Thyroid gland (tissue), 4 donors: ENCODE measurements at regions not wholly inside any gene's neighbourhood (a gene's known extent, or its start where the extent isn't known, plus 50 kb on each side); places are given as distances from the start of the nearest gene placed in this dataset.
A peak's percentile ranks its signal among the peaks of the same experiment; 100 is the strongest.

ENCODE experiments used
- DNase-seq, 2 donors: peaks; one replicate each; pipeline ENCODE4 v3.0.0-alpha.2; 2019
- H3K27ac ChIP-seq, 3 donors: fragments of 200-600 bp; sonication (generic); 1 replicate in 2 of 3; 2 replicates in 1 of 3; pipeline ENCODE4 v1.5.1; 2016 to 2019; ENCODE audit warnings: mild to moderate bottlenecking in 1 of 3, moderate library complexity in 1 of 3
- H3K27me3 ChIP-seq: fragments of 200-600 bp; sonication (generic); one replicate; pipeline ENCODE4 v1.5.1; 2019
- H3K36me3 ChIP-seq, 2 donors: fragments of 200-600 bp; sonication (generic); one replicate each; pipeline ENCODE4 v1.5.1; 2016 to 2019
- H3K4me1 ChIP-seq, 2 donors: fragments of 200-600 bp; sonication (generic); one replicate each; pipeline ENCODE4 v1.5.1; 2017 to 2019
- H3K4me3 ChIP-seq, 3 donors: fragments of 200-600 bp; sonication (generic); replicated peaks in 1 of 3; 1 replicate in 2 of 3; 2 replicates in 1 of 3; pipeline ENCODE4 v1.5.1; 2016; ENCODE audit warnings: mild to moderate bottlenecking in 1 of 3
- H3K9me3 ChIP-seq: fragments of 200-600 bp; sonication (generic); one replicate; pipeline ENCODE4 v1.5.1; 2017
- POLR2A ChIP-seq, 2 donors: fragments of 450-650 bp; IDR thresholded peaks; one replicate each; pipeline ENCODE4 v1.6.1; 2017; ENCODE audit warnings: antibody characterized with exemption in 2 of 2, mild to moderate bottlenecking in 2 of 2, moderate library complexity in 1 of 2
- WGBS, 2 donors: methylation state at CpG; one replicate each; pipeline ENCODE4 v1.1.5; 2017; 5-methylcytosine and 5-hydroxymethylcytosine counted together
- intact Hi-C: fragments of 100-400 bp; cut with DNase I; formaldehyde crosslinking; loops from one replicate; pipeline ENCODE4 v1.15.1; 2023
- TF ChIP-seq, protein P1 (sequence below), 6 experiments: fragments of 200-600 bp in 3 of 6; fragments of 450-650 bp in 3 of 6; sonication (generic) in 3 of 6; IDR thresholded peaks; one replicate each; pipeline ENCODE4 v1.5.1; 2016 to 2019; ENCODE audit warnings: antibody characterized with exemption in 6 of 6, mild to moderate bottlenecking in 2 of 6, inconsistent platforms in 1 of 6, moderate library complexity in 1 of 6

DNA sequence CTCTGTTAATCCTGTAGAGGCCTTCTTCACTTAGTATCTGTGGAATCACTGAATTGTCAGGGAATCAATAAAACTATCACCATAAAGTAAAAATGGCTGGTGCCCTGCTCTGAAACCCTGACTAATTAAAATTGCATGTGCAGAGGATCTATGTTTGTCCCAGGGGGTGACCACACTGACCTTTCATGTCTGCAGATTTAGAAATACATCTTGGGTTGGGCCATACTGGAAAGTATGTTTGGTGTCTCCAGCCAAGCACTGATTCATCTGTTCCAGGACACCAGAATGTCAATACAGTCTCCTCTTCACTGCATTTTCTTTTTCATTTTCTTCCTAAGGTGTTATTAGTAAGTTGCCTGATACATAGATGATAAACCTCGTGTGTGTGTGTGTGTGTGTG is 490.9 kb upstream of the INTU start:
- intact Hi-C loops = no loop called here
- 60 to 92% methylated on average over 1 of the region's 1 CpG for WGBS, 2 donors
- no peaks in the 10 kb centered on the region for H3K27me3 ChIP-seq
- TF ChIP-seq, protein P1, sequence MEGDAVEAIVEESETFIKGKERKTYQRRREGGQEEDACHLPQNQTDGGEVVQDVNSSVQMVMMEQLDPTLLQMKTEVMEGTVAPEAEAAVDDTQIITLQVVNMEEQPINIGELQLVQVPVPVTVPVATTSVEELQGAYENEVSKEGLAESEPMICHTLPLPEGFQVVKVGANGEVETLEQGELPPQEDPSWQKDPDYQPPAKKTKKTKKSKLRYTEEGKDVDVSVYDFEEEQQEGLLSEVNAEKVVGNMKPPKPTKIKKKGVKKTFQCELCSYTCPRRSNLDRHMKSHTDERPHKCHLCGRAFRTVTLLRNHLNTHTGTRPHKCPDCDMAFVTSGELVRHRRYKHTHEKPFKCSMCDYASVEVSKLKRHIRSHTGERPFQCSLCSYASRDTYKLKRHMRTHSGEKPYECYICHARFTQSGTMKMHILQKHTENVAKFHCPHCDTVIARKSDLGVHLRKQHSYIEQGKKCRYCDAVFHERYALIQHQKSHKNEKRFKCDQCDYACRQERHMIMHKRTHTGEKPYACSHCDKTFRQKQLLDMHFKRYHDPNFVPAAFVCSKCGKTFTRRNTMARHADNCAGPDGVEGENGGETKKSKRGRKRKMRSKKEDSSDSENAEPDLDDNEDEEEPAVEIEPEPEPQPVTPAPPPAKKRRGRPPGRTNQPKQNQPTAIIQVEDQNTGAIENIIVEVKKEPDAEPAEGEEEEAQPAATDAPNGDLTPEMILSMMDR (IDR thresholded peaks at IDR 0.05) = no peak
- TF ChIP-seq POLR2A (IDR thresholded peaks at IDR 0.05) = no peak
- no peaks in the 10 kb centered on the region for H3K9me3 ChIP-seq
- no peak overlapping the region for H3K4me3 ChIP-seq
- no peaks in the 10 kb centered on the region for H3K36me3 ChIP-seq
- no peak overlapping the region for H3K27ac ChIP-seq
- no peak for DNase-seq
- peaks cover 0 to 4% of the 10 kb centered on the region in 2 donors for H3K4me1 ChIP-seq

GRCh38 chr4:127143460-127144195 is 489.1 kb upstream of the INTU start:
- H3K27ac ChIP-seq = no peak overlapping the region
- no peak overlapping the region for H3K4me3 ChIP-seq
- H3K4me1 ChIP-seq = peaks cover 0 to 4% of the 10 kb centered on the region in 2 donors
- intact Hi-C loops = no loop called here
- DNase-seq = no peak
- H3K27me3 ChIP-seq = no peaks in the 10 kb centered on the region
- H3K36me3 ChIP-seq = no peaks in the 10 kb centered on the region
- no peak for TF ChIP-seq POLR2A (IDR thresholded peaks at IDR 0.05)
- TF ChIP-seq, protein P1 (IDR thresholded peaks at IDR 0.05) = no peak
- no peaks in the 10 kb centered on the region for H3K9me3 ChIP-seq
- 69 to 70% methylated on average over 5 of the region's 5 CpGs for WGBS, 2 donors

DNA sequence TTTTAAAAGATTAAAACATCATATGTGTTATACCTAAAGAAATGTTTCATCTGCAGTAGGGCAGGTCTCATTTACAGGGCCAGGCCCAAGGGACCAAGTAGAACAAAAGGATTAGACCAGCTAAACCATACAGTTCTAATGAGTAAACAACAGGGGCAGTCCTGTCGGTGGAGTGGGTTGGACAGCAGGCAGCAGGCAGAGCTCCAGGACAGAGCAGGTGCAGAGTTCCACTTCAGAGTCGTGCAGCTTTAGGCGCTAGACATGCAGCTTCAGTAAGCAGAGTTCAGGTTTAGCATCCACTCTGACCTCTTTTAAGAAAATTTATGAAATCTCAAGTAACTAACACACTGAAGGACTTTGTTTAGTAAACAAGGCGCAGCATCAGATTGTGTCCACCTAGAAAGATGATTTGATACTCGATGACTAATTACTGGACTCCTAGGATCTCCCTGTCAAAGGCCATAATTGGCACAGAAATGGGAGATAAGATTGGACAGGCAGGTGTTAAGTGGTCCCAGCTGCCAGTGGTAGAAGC is 487.7 kb upstream of the INTU start:
- Histone ChIP-seq H3K36me3 (no peaks in the 10 kb centered on the region), H3K4me3 (no peak overlapping the region), H3K27me3 (no peaks in the 10 kb centered on the region), H3K9me3 (no peaks in the 10 kb centered on the region), H3K4me1 (peaks cover 0 to 4% of the 10 kb centered on the region in 2 donors), H3K27ac (no peak overlapping the region)
- TF ChIP-seq, protein P1 (IDR thresholded peaks at IDR 0.05) = no peak
- TF ChIP-seq POLR2A (IDR thresholded peaks at IDR 0.05) = no peak
- DNase-seq = peak in 1 of 2 donors; percentile 14
- WGBS, 2 donors = 83 to 84% methylated on average over 5 of the region's 5 CpGs
- intact Hi-C loops = no loop called here

- TF ChIP-seq POLR2A (IDR thresholded peaks at IDR 0.05) = no peak
- TF ChIP-seq, protein P1 (IDR thresholded peaks at IDR 0.05) = no peak
- Histone ChIP-seq H3K27me3 (no peaks in the 10 kb centered on the region), H3K4me1 (peaks cover 0 to 4% of the 10 kb centered on the region in 2 donors), H3K4me3 (no peak overlapping the region), H3K36me3 (no peaks in the 10 kb centered on the region), H3K27ac (no peak overlapping the region), H3K9me3 (no peaks in the 10 kb centered on the region)
- intact Hi-C loops = no loop called here
- no peak for DNase-seq
Measured at GRCh38 chr4:127148165-127148564, 484.6 kb upstream of the INTU start.

DNA sequence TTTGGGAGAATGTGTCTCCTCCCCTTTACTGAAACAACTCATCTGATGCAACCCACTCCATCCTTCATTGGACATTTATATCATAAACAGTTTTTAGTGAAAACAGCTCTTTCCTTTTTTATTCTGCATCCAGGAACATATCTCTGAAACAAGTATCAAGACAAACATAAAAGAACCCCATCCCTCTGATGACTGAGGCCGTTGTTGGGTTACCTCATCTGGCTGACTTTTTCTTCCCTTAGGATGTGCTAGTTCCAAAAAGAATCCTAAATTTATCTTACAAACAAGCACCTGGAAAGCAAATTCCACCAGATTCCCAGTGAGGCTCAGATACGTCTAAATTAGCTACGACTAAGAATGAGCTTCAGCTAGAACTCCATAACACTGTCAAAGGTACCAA is 483.7 kb upstream of the INTU start:
- no peak overlapping the region for H3K27ac ChIP-seq
- H3K36me3 ChIP-seq = no peaks in the 10 kb centered on the region
- no peaks in the 10 kb centered on the region for H3K9me3 ChIP-seq
- 93 to 96% methylated on average over 3 of the region's 3 CpGs for WGBS, 2 donors
- no peak overlapping the region for H3K4me3 ChIP-seq
- TF ChIP-seq, protein P1 (IDR thresholded peaks at IDR 0.05) = no peak
- TF ChIP-seq POLR2A (IDR thresholded peaks at IDR 0.05) = no peak
- intact Hi-C loops = no loop called here
- peaks cover 0 to 2% of the 10 kb centered on the region in 2 donors for H3K4me1 ChIP-seq
- no peaks in the 10 kb centered on the region for H3K27me3 ChIP-seq
- no peak for DNase-seq
